Endodermal cell (in vitro differentiated cells): ENCODE measurements at regions not wholly inside any gene's neighbourhood (a gene's known extent, or its start where the extent isn't known, plus 50 kb on each side); places are given as distances from the start of the nearest gene placed in this dataset.

ENCODE experiments used
- DNase-seq: peaks from one replicate; pipeline ENCODE4 v3.0.0-alpha.2; 2017
- H3K27ac ChIP-seq: 2 replicates; pipeline ENCODE4 v1.5.1; 2013; ENCODE audit warnings: mild to moderate bottlenecking, low read depth, low read length, moderate library complexity
- H3K27me3 ChIP-seq: 2 replicates; pipeline ENCODE4 v1.6.1; 2013; ENCODE audit warnings: mild to moderate bottlenecking, low read length, moderate library complexity; ENCODE audit not compliant: insufficient read depth, control insufficient read depth, poor library complexity, severe bottlenecking
- H3K36me3 ChIP-seq: 2 replicates; pipeline ENCODE4 v1.7.0; 2013; ENCODE audit warnings: mild to moderate bottlenecking, low read length, moderate library complexity; ENCODE audit not compliant: control insufficient read depth, insufficient read depth
- H3K4me1 ChIP-seq: one replicate; pipeline ENCODE4 v1.7.0; 2013; ENCODE audit warnings: low read length; ENCODE audit not compliant: control insufficient read depth, insufficient read depth
- H3K4me3 ChIP-seq: 2 replicates; pipeline ENCODE4 v1.5.1; 2013; ENCODE audit warnings: mild to moderate bottlenecking, low read length, moderate library complexity
- H3K9ac ChIP-seq: 2 replicates; pipeline ENCODE4 v1.6.1; 2013; ENCODE audit warnings: mild to moderate bottlenecking, low read length, moderate library complexity; ENCODE audit not compliant: poor library complexity, severe bottlenecking; ENCODE audit errors: extremely low read depth
- H3K9me3 ChIP-seq: 2 replicates; pipeline ENCODE4 v1.6.1; 2013; ENCODE audit warnings: mild to moderate bottlenecking, low read length, moderate library complexity; ENCODE audit not compliant: control insufficient read depth
- H3K27ac Mint-ChIP-seq: 2 replicates; pipeline ENCODE4 v1.8.0; 2020; ENCODE audit warnings: mixed read lengths
- H3K27me3 Mint-ChIP-seq: 2 replicates; pipeline ENCODE4 v1.8.0; 2021; ENCODE audit warnings: mild to moderate bottlenecking, mixed read lengths; ENCODE audit not compliant: insufficient read depth
- H3K36me3 Mint-ChIP-seq: 2 replicates; pipeline ENCODE4 v1.8.0; 2020; ENCODE audit warnings: low read depth, mixed read lengths
- H3K4me1 Mint-ChIP-seq: 2 replicates; pipeline ENCODE4 v1.8.0; 2020; ENCODE audit warnings: mixed read lengths
- H3K4me3 Mint-ChIP-seq: 2 replicates; pipeline ENCODE4 v1.8.0; 2020; ENCODE audit warnings: mild to moderate bottlenecking, moderate library complexity, mixed read lengths
- H3K9me3 Mint-ChIP-seq: 2 replicates; pipeline ENCODE4 v1.8.0; 2020; ENCODE audit warnings: mild to moderate bottlenecking, mixed read lengths
- CTCF ChIP-seq: fragments of 200-600 bp; sonication (generic); conservative IDR thresholded peaks from 2 replicates; pipeline ENCODE4 v1.5.0; 2021; ENCODE audit warnings: antibody characterized with exemption, mild to moderate bottlenecking
- WGBS, 2 experiments: methylation state at CpG; one replicate each; pipeline versions ENCODE4 v1.1.5 to v1.1.7; 2013; ENCODE audit warnings: missing lambda C conversion rate in 2 of 2, mixed read lengths in 1 of 2; ENCODE audit not compliant: insufficient coverage in 1 of 2, insufficient read length in 1 of 2; 5-methylcytosine and 5-hydroxymethylcytosine counted together

GRCh38 chr16:79329166-79329521 lies 271.4 kb downstream of the MAF start:
- 89 to 96% methylated on average over 5 of the region's 5 CpGs for WGBS, 2 experiments
- H3K27me3 ChIP-seq = no peaks in the 10 kb centered on the region
- TF ChIP-seq CTCF = no peak
- H3K9me3 ChIP-seq = no peaks in the 10 kb centered on the region
- H3K27ac ChIP-seq = no peak overlapping the region
- no peaks in the 10 kb centered on the region for H3K27me3 Mint-ChIP-seq
- no peaks in the 10 kb centered on the region for H3K36me3 Mint-ChIP-seq
- H3K4me3 ChIP-seq = no peak overlapping the region
- no peaks in the 10 kb centered on the region for H3K9me3 Mint-ChIP-seq
- no peak overlapping the region for H3K9ac ChIP-seq
- no peaks in the 10 kb centered on the region for H3K36me3 ChIP-seq
- no peak overlapping the region for H3K27ac Mint-ChIP-seq
- DNase-seq = no peak
- peaks cover 26% of the 10 kb centered on the region for H3K4me1 Mint-ChIP-seq
- peaks cover 7% of the 10 kb centered on the region for H3K4me1 ChIP-seq
- no peak overlapping the region for H3K4me3 Mint-ChIP-seq

- DNase-seq = peak; percentile 55
- Mint-ChIP-seq H3K9me3 (no peaks in the 10 kb centered on the region), H3K27me3 (no peaks in the 10 kb centered on the region), H3K36me3 (no peaks in the 10 kb centered on the region), H3K27ac (no peak overlapping the region), H3K4me1 (peaks cover 26% of the 10 kb centered on the region), H3K4me3 (no peak overlapping the region)
- Histone ChIP-seq H3K27me3 (no peaks in the 10 kb centered on the region), H3K36me3 (no peaks in the 10 kb centered on the region), H3K9ac (no peak overlapping the region), H3K4me3 (no peak overlapping the region), H3K9me3 (no peaks in the 10 kb centered on the region), H3K4me1 (peaks cover 7% of the 10 kb centered on the region), H3K27ac (no peak overlapping the region)
- no peak for TF ChIP-seq CTCF
- 47 to 62% methylated on average over 7 to 8 of the region's 8 CpGs for WGBS, 2 experiments
Observed at GRCh38 chr16:79328402-79329165, 272.0 kb downstream of the MAF start.

- Mint-ChIP-seq H3K9me3 (no peaks in the 10 kb centered on the region), H3K27ac (no peak overlapping the region), H3K4me1 (peaks cover 26% of the 10 kb centered on the region), H3K27me3 (no peaks in the 10 kb centered on the region), H3K36me3 (no peaks in the 10 kb centered on the region), H3K4me3 (no peak overlapping the region)
- H3K9ac ChIP-seq = no peak overlapping the region
- DNase-seq = no peak
- H3K36me3 ChIP-seq = no peaks in the 10 kb centered on the region
- no peak for TF ChIP-seq CTCF
- H3K4me3 ChIP-seq = no peak overlapping the region
- WGBS, 2 experiments = 79 to 80% methylated on average over 2 to 4 of the region's 4 CpGs
- H3K9me3 ChIP-seq = no peaks in the 10 kb centered on the region
- no peak overlapping the region for H3K27ac ChIP-seq
- H3K27me3 ChIP-seq = no peaks in the 10 kb centered on the region
- H3K4me1 ChIP-seq = peaks cover 7% of the 10 kb centered on the region
Observed at GRCh38 chr16:79327836-79328235, 272.7 kb downstream of the MAF start.
